D341Med (cell line): ENCODE measurements at regions not wholly inside any gene's neighbourhood (a gene's known extent, or its start where the extent isn't known, plus 50 kb on each side); places are given as distances from the start of the nearest gene placed in this dataset.
"Not testable (repeated sequence)": the region's sequence is repeated elsewhere in the genome, so short reads cannot be mapped to it uniquely, and the experiment has no call there.

Experiments used
- DNase-seq: peaks from one replicate; pipeline ENCODE4 v3.0.0; 2012; ENCODE audit warnings: low spot score

- no peak for DNase-seq
These were observed 566.5 kb upstream of the B3GAT1 start for GRCh38 chr11:134978388-134979088.

- no peak for DNase-seq
These were observed 564.5 kb upstream of the B3GAT1 start for GRCh38 chr11:134976551-134976950.

GRCh38 chr11:134975866-134976376, 563.9 kb upstream of the B3GAT1 start:
- no peak for DNase-seq

GRCh38 chr11:134973801-134974200, 561.8 kb upstream of the B3GAT1 start:
- DNase-seq = no peak

GRCh38 chr11:134971381-134971780, 559.3 kb upstream of the B3GAT1 start:
- no peak for DNase-seq

- DNase-seq = no peak
These were observed 555.7 kb upstream of the B3GAT1 start for GRCh38 chr11:134967746-134968145.

GRCh38 chr11:134961386-134961785, 549.3 kb upstream of the B3GAT1 start:
- not testable (repeated sequence) for DNase-seq

- no peak for DNase-seq
These were observed 546.8 kb upstream of the B3GAT1 start for GRCh38 chr11:134958870-134959269.

- no peak for DNase-seq
These were observed 546.2 kb upstream of the B3GAT1 start for GRCh38 chr11:134958336-134958640.

GRCh38 chr11:134957540-134958335, 545.7 kb upstream of the B3GAT1 start:
- DNase-seq = no peak

GRCh38 chr11:134956450-134957210, 544.6 kb upstream of the B3GAT1 start:
- DNase-seq = no peak

- not testable (repeated sequence) for DNase-seq
These were observed 543.9 kb upstream of the B3GAT1 start for GRCh38 chr11:134955970-134956369.

GRCh38 chr11:134955281-134955680, 543.2 kb upstream of the B3GAT1 start:
- DNase-seq = no peak

GRCh38 chr11:134954456-134954855, 542.4 kb upstream of the B3GAT1 start:
- DNase-seq = not testable (repeated sequence)

GRCh38 chr11:134953417-134953970, 541.5 kb upstream of the B3GAT1 start:
- not testable (repeated sequence) for DNase-seq

- no peak for DNase-seq
These were observed 539.3 kb upstream of the B3GAT1 start for GRCh38 chr11:134951305-134951700.

GRCh38 chr11:134950692-134951304, 538.8 kb upstream of the B3GAT1 start:
- DNase-seq = no peak

- no peak for DNase-seq
These were observed 537.4 kb upstream of the B3GAT1 start for GRCh38 chr11:134949121-134950090.

GRCh38 chr11:134947556-134947955, 535.5 kb upstream of the B3GAT1 start:
- DNase-seq = no peak

- DNase-seq = no peak
These were observed 534.0 kb upstream of the B3GAT1 start for GRCh38 chr11:134945993-134946392.

GRCh38 chr11:134944986-134945385, 532.9 kb upstream of the B3GAT1 start:
- no peak for DNase-seq
